ENCODE measurements at regions not wholly inside any gene's neighbourhood (a gene's known extent, or its start where the extent isn't known, plus 50 kb on each side); places are given as distances from the start of the nearest gene placed in this dataset.

DNA sequence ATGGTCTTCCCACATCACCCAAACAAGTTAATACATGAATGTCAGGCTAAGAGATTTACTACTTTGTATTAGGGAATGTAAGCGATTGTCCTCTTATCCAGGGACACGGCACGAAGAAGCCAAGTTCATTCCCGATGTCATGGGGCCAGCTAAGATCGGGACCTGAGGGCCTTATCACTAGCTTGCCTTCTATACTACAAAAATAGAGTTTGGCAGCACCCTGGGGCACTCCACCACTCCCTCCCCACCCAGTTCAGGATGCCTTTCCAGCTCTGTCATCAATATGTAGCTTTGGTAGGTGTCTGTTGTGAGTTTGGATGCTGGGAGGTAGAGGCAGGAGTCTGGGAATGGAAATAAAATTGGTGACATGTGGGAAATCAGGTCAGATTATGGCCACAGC, 197.5 kb downstream of the ATG4C start:
- TF ChIP-seq EZH2 (IDR thresholded peaks at IDR 0.05; ENCODE audit: borderline replicate concordance, low read depth, low read length, poor library complexity, severe bottlenecking), result no peak
- TF ChIP-seq, protein P1, sequence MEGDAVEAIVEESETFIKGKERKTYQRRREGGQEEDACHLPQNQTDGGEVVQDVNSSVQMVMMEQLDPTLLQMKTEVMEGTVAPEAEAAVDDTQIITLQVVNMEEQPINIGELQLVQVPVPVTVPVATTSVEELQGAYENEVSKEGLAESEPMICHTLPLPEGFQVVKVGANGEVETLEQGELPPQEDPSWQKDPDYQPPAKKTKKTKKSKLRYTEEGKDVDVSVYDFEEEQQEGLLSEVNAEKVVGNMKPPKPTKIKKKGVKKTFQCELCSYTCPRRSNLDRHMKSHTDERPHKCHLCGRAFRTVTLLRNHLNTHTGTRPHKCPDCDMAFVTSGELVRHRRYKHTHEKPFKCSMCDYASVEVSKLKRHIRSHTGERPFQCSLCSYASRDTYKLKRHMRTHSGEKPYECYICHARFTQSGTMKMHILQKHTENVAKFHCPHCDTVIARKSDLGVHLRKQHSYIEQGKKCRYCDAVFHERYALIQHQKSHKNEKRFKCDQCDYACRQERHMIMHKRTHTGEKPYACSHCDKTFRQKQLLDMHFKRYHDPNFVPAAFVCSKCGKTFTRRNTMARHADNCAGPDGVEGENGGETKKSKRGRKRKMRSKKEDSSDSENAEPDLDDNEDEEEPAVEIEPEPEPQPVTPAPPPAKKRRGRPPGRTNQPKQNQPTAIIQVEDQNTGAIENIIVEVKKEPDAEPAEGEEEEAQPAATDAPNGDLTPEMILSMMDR (conservative IDR thresholded peaks at IDR 0.05; ENCODE audit: low read depth, low read length), result no peak

Measured in A673 (cell line).